ENCODE measurements at regions not wholly inside any gene's neighbourhood (a gene's known extent, or its start where the extent isn't known, plus 50 kb on each side); places are given as distances from the start of the nearest gene placed in this dataset.

DNA sequence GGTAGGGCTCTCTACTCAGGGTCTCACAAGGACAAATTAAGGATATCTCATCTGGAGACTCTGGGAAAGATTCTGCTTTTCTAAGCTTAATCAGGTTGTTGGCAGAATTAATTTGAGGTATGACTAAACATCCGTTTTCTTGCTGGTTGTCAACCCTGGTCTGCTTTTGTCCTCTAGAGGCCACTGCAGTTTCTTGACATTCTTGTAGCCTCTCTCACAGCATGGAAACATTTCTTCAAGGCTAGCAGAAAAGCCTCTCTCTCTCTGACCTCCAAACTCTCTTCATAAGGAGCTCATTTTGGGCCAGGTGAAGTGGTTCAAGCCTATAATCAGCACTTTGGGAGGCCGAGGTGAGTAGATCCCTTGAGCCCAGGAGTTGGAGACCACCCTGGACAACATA is 749.5 kb upstream of the PCDH7 start:
- no peak for TF ChIP-seq EZH2 (IDR thresholded peaks at IDR 0.05; ENCODE audit: borderline replicate concordance, insufficient read depth, low read length, poor library complexity, severe bottlenecking)
- TF ChIP-seq, protein P1, sequence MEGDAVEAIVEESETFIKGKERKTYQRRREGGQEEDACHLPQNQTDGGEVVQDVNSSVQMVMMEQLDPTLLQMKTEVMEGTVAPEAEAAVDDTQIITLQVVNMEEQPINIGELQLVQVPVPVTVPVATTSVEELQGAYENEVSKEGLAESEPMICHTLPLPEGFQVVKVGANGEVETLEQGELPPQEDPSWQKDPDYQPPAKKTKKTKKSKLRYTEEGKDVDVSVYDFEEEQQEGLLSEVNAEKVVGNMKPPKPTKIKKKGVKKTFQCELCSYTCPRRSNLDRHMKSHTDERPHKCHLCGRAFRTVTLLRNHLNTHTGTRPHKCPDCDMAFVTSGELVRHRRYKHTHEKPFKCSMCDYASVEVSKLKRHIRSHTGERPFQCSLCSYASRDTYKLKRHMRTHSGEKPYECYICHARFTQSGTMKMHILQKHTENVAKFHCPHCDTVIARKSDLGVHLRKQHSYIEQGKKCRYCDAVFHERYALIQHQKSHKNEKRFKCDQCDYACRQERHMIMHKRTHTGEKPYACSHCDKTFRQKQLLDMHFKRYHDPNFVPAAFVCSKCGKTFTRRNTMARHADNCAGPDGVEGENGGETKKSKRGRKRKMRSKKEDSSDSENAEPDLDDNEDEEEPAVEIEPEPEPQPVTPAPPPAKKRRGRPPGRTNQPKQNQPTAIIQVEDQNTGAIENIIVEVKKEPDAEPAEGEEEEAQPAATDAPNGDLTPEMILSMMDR (IDR thresholded peaks at IDR 0.05; ENCODE audit: poor library complexity, severe bottlenecking) = no peak
- TF ChIP-seq MXI1 (conservative IDR thresholded peaks at IDR 0.05; ENCODE audit: poor library complexity, severe bottlenecking) = no peak
- no peak for TF ChIP-seq POLR2AphosphoS5 (IDR thresholded peaks at IDR 0.05)
- no peak for TF ChIP-seq TAF1 (IDR thresholded peaks at IDR 0.05; ENCODE audit: low read depth)
- TF ChIP-seq EP300 (conservative IDR thresholded peaks at IDR 0.05; ENCODE audit: poor library complexity, severe bottlenecking) = no peak
- no peak for TF ChIP-seq REST (IDR thresholded peaks at IDR 0.05; ENCODE audit: borderline replicate concordance)

All from neural cell (in vitro differentiated cells).